ENCODE measurements at regions not wholly inside any gene's neighbourhood (a gene's known extent, or its start where the extent isn't known, plus 50 kb on each side); places are given as distances from the start of the nearest gene placed in this dataset.

- no peak for DNase-seq
- in situ Hi-C loops (cut with HindIII; ENCODE audit: low pct_ligation_motif_present, low pct_unique_long_range_greater_than_20kb, low sequenced_read_pairs) = no loop called here
These were observed 92.6 kb upstream of the PRDM1 start for GRCh38 chr6:105993341-105994117.

GRCh38 chr6:105992315-105992961, 93.7 kb upstream of the PRDM1 start:
- in situ Hi-C loops (cut with HindIII; ENCODE audit: low pct_ligation_motif_present, low pct_unique_long_range_greater_than_20kb, low sequenced_read_pairs) = no loop called here
- DNase-seq = peak; percentile 74

GRCh38 chr6:105991561-105992314, 94.4 kb upstream of the PRDM1 start:
- DNase-seq = no peak
- in situ Hi-C loops (cut with HindIII; ENCODE audit: low pct_ligation_motif_present, low pct_unique_long_range_greater_than_20kb, low sequenced_read_pairs) = no loop called here

GRCh38 chr6:105990151-105990550, 96.0 kb upstream of the PRDM1 start:
- in situ Hi-C loops (cut with HindIII; ENCODE audit: low pct_ligation_motif_present, low pct_unique_long_range_greater_than_20kb, low sequenced_read_pairs) = no loop called here
- no peak for DNase-seq

DNA sequence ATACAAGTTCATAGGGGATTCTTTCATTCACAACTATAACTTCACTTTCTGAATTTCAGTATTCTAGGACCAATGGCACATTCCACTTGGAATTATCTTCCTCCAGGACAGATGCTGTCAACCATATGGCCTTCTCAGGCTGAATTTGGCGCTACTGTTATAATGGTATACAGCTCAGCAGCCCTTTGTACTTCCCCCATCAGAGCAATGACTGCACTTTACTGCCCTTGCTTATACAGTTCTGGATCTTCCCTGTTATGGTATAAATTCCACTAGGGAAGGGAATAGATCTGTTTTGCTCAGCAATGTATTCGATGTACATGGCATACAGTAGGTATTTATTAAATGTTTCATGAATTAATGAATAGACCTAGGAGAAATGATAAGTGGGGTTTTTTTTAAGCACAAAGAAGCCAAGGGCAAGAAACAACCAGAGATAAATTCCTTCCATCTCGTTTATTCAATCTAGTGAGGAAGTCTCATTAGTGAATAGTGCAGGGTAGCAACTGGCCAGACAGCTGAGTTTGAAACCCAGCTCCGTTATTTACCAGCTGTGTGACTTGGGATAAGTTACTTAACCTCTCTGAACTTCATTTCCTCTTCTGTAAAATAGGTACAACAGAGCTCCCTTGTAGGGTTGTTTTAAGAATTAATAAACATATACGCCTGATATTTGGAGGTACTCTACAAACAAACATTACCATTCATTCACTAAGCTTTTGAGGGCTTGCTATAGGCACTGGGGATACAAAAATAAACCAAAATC, 97.1 kb upstream of the PRDM1 start:
- in situ Hi-C loops (cut with HindIII; ENCODE audit: low pct_ligation_motif_present, low pct_unique_long_range_greater_than_20kb, low sequenced_read_pairs) = no loop called here
- DNase-seq = no peak

- DNase-seq = no peak
- in situ Hi-C loops (cut with HindIII; ENCODE audit: low pct_ligation_motif_present, low pct_unique_long_range_greater_than_20kb, low sequenced_read_pairs) = no loop called here
These were observed 97.8 kb upstream of the PRDM1 start for GRCh38 chr6:105988321-105988720.

DNA sequence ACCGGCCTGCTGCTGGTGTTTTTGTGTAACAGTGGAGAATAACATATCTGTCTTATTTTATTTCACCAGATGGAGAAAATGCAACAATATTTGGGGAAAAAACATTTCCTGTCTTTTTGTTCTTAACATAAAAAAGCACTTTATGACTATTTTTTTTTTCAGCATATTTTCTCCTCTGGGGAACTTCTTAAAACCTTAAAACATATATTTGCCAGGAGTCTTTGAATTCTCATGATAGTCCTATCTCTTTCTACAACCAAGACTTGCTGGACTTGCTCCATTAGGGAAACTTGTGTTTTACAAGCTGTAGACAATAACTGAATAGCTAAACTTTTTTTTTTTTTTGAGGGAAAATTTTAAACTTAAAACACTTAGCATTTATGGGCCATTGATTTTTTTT, 98.6 kb upstream of the PRDM1 start:
- in situ Hi-C loops (cut with HindIII; ENCODE audit: low pct_ligation_motif_present, low pct_unique_long_range_greater_than_20kb, low sequenced_read_pairs) = no loop called here
- DNase-seq = no peak

DNA sequence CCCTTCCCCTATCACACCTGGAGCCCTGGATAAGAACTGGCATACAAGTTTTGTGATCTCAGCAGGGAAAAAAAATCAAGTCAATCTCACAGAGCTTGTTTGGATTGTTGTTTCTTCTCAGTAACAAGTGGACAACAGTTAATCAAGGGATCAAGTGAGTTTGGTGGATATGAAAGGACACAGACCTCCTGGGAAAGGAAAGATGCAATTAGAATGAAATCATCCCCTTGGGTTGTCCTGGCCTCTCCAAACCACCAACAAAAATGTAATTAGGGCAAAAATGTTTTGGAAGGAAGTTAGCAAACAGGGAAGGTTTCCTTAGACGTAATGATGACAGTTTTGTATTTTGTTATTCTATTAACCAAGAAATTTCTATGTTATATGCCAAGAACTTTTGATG, 99.1 kb upstream of the PRDM1 start:
- in situ Hi-C loops (cut with HindIII; ENCODE audit: low pct_ligation_motif_present, low pct_unique_long_range_greater_than_20kb, low sequenced_read_pairs) = no loop called here

GRCh38 chr6:105985816-105986632, 100.1 kb upstream of the PRDM1 start:
- in situ Hi-C loops (cut with HindIII; ENCODE audit: low pct_ligation_motif_present, low pct_unique_long_range_greater_than_20kb, low sequenced_read_pairs) = no loop called here
- no peak for DNase-seq

More for the DNA sequence above, 99.1 kb upstream of the PRDM1 start:
- no peak for DNase-seq

DNA sequence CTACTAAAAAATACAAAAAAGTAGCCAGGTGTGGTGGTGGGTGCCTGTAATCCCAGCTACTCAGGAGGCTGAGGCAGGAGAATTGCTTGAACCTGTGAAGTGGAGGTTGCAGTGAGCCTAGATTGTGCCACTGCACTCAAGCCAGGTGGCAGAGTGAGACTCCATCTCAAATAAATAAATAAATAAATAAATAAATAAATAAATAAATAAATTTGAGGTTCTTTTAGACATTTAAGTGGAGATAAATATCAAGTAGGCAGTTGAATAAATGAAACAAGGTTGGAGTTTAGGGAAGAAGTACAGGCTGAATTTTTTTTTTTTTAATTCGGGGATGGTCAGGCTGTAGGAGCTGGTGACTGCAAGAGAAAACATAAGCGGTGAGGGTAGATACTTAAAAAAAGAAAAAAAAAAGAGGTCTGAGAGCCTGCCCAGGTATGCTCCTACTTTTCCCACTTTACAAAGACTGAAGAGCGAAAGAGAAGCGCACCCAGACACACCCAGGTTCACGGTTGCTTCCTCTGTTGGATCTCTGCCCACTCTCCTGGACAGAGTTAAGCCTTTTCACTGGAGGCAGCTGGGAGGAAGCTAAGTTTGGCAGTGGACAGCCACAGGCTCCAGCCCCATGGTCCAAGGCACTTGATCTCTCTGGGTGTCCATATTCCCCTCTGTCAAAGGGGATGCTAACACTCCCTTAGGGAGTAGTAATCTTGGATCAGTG, 100.9 kb upstream of the PRDM1 start:
- DNase-seq = no peak
- in situ Hi-C loops (cut with HindIII; ENCODE audit: low pct_ligation_motif_present, low pct_unique_long_range_greater_than_20kb, low sequenced_read_pairs) = no loop called here

DNA sequence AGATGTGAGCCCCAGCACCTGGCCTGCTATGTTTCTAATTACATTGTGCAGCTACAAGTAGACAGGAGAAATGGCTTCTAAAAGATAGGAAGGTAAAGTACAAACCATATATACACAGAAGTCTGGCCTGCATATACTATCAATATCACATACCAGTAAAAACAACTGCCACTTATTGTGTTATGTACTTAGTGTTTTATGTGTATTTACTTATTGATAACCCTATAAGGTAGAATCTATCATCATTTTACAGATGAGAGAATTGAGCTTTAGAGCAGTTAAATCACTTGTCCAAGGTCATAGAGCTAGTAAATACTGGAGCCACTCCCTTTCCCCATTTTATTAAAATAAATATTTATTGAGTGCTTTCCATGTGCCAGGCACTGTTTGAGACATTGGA, 102.4 kb upstream of the PRDM1 start:
- in situ Hi-C loops (cut with HindIII; ENCODE audit: low pct_ligation_motif_present, low pct_unique_long_range_greater_than_20kb, low sequenced_read_pairs) = no loop called here
- no peak for DNase-seq

DNA sequence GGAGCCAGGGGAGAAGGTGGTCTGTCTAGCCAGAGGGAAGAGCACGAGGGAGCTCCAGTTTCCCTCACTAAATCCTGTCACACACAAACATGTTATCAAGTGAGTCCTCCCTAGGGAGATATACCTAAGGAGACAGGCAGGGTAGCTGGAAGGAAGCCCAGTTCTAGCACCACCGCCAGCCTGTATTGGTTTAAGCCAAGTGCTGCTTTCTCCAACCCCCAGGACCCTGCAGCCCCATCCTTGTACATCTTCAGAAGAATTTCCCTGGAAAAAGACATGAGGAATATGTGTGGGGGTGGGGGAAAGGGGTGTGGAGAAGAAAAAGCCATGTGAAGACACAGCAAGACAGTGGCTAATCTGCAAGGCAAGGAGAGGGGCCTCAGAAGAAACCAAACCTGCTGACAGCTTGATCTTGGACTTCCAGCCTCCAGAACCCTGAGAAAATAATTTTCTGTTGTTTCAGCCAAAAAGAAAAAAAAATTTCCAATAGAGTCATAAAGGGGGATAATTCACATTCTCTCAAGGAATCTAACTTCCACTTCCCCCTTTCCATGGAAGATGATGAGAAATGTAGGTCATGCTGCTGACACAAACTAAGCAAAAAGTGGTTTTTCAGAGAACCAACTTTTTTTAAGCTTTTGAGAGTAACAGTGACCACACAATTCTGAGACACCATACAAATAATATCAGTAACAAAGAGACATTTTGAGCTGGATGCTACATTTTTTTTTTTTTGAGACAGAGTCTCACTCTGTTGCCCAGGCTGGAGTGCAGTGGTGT, 103.2 kb upstream of the PRDM1 start:
- in situ Hi-C loops (cut with HindIII; ENCODE audit: low pct_ligation_motif_present, low pct_unique_long_range_greater_than_20kb, low sequenced_read_pairs) = no loop called here

DNA sequence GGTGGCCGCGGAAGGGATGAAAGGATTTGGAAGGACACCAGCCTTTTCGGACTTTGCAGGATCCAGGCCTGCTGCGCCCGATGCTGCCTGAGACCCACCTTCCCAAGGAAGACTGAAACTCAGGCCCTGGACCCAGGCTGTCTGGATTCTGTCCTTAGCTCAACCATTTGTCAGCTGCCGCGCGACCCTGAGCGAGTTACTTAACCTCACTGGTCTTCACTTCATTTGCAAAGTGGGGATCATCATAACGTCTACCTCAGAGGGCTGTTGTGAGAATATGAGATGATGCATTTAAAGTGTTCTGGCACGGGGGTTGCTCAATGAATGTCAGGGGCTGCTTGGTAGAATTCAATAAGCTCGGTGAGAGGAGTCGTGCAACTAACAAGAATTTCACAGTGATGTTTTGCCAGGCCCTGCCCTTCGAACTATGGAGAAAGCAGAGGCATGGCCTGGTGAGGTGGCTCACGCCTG, 104.2 kb upstream of the PRDM1 start:
- no peak for DNase-seq
- in situ Hi-C loops (cut with HindIII; ENCODE audit: low pct_ligation_motif_present, low pct_unique_long_range_greater_than_20kb, low sequenced_read_pairs) = no loop called here

More for the DNA sequence above, 103.2 kb upstream of the PRDM1 start:
- DNase-seq = no peak

- in situ Hi-C loops (cut with HindIII; ENCODE audit: low pct_ligation_motif_present, low pct_unique_long_range_greater_than_20kb, low sequenced_read_pairs) = no loop called here
- DNase-seq = no peak
These were observed 104.9 kb upstream of the PRDM1 start for GRCh38 chr6:105981002-105981887.

DNA sequence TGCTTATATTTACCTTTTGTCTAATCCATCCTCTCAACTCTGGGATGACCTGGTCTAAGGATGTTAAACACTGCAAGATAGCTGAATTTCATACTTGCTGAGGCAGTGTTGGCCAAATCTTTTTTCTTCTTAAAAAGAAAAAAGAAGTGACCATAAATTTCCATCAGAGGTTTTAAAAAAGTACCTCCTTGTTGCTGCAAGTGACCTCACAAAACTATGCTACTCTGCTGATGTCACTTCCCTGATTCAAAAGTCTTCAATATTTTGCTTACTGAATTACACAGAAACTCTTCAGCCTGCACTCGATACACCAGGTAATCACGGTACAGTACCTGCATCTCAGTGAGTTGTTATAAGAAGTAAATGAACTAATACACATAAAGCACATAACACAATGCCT, 107.2 kb upstream of the PRDM1 start:
- in situ Hi-C loops (cut with HindIII; ENCODE audit: low pct_ligation_motif_present, low pct_unique_long_range_greater_than_20kb, low sequenced_read_pairs) = no loop called here
- no peak for DNase-seq
